IPS-NIHi7 (cell line): ENCODE measurements at regions not wholly inside any gene's neighbourhood (a gene's known extent, or its start where the extent isn't known, plus 50 kb on each side); places are given as distances from the start of the nearest gene placed in this dataset.

Source experiments
- DNase-seq: peaks from one replicate; pipeline ENCODE4 v3.0.0; 2012; ENCODE audit warnings: mixed read lengths; ENCODE audit errors: extremely low spot score

DNA sequence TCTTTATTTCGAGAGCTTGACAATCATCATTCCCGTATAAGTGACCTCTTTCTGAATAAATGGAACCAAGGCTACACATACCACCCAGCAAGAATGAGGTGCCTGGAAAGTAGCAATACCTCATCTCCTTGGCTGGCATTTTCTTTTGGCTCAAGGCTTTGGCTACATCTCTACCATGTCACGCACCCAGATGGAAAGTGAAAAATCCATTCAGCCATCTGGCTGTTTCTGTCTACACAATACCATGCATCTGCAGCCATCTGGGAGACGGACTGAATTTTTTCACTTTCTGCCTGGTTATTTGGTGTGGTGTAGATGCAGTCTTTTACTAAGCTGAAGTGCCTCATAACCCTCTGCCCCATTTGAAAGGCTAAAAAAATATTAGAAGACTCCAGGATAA is 566.9 kb downstream of the BCL11A start:
- no peak for DNase-seq

DNA sequence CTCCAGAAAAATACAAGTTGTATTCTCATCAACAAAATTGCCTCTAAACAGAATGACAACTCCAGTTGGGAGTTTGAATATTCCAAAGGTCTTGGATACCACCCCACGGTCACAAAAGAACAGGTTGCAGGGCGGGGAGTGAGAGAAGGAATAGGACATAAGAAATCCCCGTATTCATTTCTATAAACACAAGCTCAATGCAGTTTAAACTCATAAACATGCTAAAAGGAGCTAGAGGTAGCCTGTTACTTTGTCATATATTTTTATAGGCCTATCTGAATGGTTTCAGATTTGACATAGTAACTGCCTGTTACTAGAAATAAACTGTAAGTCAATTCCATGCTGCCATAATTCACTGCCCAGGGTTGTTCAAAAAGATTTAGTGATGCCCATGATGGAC is 567.5 kb downstream of the BCL11A start:
- no peak for DNase-seq

- DNase-seq: no peak
These were observed 579.2 kb downstream of the BCL11A start for GRCh38 chr2:59974051-59974766.

DNA sequence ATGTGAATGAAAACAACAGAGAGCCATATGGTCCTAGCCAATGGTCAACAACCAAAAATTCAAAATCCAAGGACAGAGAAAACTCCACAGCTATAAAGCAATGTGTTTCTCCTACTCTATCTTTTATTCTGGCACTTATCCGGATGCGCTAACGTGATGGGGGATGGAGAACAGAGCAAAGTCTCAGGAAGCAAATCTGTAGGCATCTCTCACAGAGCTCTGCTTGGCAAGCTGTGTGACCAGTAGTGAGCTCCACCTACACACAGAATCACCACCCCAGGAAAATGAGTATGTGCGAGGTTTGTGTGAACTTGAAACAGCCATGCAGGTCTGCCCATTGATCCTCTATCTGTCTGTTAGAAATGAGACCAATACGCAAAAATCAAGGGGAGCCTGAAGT is 584.3 kb downstream of the BCL11A start:
- DNase-seq: no peak

DNA sequence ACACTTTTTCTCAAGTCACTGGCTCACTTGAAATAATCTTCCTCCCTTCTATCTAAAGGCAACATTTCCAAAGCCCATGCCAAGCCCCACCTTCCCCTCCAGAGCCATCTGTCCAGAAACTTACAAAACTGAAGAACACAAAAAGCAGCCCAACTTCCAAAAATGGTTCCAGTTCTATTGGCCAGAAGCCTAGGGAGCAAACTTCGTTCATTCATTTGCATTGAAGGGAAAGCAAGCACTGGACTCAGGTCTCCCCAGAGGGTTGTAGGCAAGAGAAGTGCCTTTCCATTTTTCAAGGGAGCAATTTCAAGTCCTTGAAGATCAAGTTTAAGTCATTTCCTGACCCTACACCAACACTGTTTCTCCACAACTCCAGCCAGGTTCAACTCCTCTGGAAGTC is 585.0 kb downstream of the BCL11A start:
- no peak for DNase-seq

- DNase-seq: no peak
These were observed 585.8 kb downstream of the BCL11A start for GRCh38 chr2:59967691-59968090.

DNA sequence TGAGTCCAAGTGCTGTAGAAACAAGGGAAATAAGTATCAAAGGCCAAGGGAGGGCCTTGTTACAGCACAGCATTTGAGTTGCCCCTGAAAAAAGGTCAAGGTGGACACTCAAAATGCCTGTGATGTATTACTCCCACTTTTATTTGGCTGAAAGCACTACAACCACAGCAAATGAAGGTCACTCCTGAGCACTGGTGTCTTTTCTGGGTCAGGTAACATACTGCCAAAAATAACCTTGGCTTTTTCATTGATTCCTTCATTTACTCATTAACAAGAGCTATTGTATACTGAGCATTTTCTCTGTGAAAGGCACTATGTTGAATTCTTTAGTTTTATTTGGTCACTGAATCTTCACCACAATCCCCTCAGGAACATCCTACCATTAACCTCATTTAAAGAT is 590.3 kb downstream of the BCL11A start:
- DNase-seq: no peak

DNA sequence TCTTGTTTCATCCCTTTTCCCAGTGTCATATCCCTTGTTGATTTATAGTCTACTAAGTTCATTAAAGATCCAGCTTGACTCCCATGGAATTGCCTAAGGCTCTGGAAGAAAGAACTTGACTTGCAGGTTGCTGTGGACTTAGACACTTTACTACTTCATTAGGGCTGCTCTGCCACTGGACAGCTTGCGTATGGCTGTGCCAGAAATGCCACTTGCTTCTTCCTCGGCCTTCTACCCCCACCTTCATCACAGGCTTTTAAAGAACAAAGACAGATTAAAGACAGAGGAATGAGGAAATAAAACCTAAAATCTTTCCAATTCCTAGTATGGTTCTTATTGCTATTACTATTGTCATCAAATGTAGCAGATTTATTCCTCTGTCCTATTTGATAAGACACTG is 591.7 kb downstream of the BCL11A start:
- no peak for DNase-seq

DNA sequence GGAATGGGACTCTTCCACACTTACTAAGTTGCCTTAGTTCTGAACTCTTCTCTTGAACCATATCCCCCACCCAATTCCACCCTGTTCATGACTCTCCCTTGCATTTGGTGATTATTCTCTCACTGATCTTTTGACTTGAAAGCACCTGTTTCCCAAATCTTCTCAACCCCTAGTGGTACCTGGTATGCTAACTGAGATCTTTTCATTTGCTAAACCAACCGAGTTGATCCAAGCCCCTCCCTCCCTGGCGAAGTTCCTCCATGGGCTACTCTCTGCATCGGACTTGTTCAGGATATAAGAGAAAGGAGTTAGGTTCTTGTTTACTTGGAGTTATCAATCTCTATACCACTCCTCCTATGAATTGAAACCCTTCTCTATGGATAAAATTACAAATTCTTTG is 593.5 kb downstream of the BCL11A start:
- DNase-seq: peak; percentile 64

- no peak for DNase-seq
These were observed 596.0 kb downstream of the BCL11A start for GRCh38 chr2:59957504-59957903.

GRCh38 chr2:59956981-59957380 is 596.5 kb downstream of the BCL11A start:
- DNase-seq: no peak

- DNase-seq: no peak
These were observed 605.4 kb downstream of the BCL11A start for GRCh38 chr2:59947917-59948541.

DNA sequence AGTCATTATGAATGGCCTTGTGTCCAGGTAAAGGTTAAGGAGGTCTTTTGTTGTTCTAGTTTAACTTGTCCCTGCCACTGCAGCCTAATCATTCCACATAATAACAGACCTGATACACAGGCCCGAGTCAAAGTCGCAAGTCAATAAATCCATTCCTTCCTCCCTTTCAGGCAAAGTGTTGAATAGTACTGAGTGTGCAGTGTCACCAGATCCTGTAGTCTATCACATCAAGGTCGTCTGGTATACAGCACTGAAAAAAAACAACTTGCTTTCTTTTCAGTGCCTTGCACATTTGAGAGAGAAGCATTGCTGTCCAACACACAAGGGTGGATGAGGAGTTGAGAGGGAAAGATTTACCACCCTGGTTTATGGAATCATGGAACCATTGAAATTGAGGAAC is 606.2 kb downstream of the BCL11A start:
- DNase-seq: no peak

GRCh38 chr2:59939236-59939635 is 614.2 kb downstream of the BCL11A start:
- DNase-seq: no peak

DNA sequence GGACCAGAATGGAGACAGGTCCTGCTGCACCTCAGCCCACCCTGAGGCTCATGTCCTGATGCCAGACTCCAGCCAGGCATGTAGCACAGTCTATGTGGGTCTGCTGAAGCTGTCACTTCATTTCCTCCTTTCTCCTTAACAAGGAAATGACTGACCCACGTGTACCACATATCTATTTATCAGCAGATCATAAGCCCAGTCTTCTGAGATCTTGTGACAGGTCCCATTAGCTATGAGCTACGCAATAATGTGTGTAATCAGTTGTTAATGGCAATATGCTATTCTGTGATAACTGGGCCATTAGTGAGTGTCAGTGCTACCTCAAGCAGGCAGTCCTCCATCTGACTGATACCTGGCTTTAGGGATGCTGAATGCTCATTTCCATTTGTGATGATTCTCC is 615.3 kb downstream of the BCL11A start:
- no peak for DNase-seq

DNA sequence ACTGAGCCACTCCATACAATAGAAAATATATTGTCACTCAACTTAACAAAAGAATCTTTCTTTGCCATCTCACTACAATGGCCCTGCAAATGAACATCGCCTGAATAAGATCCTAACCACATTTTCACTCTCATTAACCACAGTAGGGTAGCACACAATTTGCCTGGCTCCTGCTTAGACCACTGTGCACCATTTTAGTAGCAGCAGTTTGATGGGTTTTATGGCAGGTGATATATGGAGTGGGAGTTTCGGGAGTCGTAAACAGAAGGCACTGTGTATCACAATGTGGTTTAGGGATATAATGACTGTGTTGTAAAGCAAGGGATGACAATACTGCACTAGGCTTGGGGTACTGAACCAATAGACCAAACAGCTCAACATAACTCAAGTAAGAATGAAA is 617.4 kb downstream of the BCL11A start:
- DNase-seq: no peak

- peak; percentile 20 for DNase-seq
These were observed 618.4 kb downstream of the BCL11A start for GRCh38 chr2:59935005-59935404.

GRCh38 chr2:59933948-59934347 is 619.5 kb downstream of the BCL11A start:
- no peak for DNase-seq

DNA sequence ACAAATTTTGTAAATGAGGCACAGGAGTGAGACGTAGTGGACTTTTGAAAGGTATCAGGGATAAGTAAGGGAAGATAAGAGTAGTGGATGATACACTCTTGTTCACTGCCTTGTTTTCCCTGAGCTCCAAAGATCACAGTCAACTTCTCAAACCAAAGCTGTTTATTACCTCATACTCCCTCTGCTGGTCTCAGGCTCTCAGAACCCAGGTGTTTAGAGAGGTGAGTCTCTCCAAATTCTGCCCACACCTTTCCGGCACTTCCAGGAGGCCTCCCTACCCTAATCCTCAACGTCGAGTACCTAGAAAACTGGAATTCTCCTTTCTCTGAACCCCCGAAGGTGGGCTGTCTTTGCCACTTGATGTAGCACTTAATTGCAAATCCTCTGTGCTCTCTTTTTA is 621.1 kb downstream of the BCL11A start:
- DNase-seq: peak; percentile 65

GRCh38 chr2:59930430-59930829 is 623.0 kb downstream of the BCL11A start:
- no peak for DNase-seq

- no peak for DNase-seq
These were observed 626.7 kb downstream of the BCL11A start for GRCh38 chr2:59926731-59927130.

DNA sequence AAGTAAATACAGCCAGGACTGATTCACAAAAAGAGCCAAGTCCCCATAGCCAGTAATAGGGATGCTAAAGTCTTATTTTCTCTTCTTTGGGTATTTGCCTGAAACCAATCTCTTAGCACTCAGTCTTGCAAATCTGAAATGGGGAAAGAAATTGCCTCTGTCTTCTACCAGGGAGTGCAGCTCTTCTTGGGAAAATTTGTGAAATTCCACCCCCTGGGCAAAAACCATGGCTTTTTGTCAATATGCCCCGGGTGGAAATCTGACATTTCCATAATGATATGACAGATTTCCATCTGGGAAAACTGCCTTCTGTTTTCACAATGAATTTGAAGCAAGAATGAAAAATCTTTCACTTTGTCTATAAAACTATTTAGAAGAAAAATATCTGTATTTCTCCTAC is 628.1 kb downstream of the BCL11A start:
- no peak for DNase-seq

DNA sequence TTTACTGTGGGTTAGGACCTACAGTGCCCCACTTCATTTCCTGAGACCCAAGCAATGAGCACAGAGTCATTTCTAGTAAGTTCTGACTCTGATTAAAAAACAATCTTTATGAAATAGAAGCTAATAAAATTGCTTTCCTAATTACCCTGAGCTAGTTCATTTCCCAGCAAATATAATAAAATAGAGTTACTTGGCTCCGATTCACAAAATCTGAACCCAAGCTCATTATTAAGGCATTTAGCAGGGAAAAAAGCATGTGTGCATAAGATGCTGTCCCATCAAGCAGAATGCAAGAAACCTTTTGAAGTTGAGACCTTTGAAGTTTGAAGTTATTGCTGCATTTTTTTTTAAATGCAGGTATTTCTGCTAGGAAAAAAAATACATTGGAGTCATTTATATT is 629.1 kb downstream of the BCL11A start:
- DNase-seq: no peak

- DNase-seq: no peak
These were observed 631.0 kb downstream of the BCL11A start for GRCh38 chr2:59922450-59922849.
